A673 (cell line): ENCODE measurements at regions not wholly inside any gene's neighbourhood (a gene's known extent, or its start where the extent isn't known, plus 50 kb on each side); places are given as distances from the start of the nearest gene placed in this dataset.

Experiments
- BruUV-seq: library from RNA; stranded (reverse); fragments of 400-500 nt; replicated peaks from 2 replicates; lab custom pipeline; 2021; lab: Mats Ljungman, UMichigan
- CTCF ChIA-PET: fragments of 300-600 bp; sonication (Branson Sonifier 250); formaldehyde crosslinking; loops from one replicate; lab custom pipeline; 2022; ENCODE audit warnings: antibody characterized with exemption; lab: Charles Lee
- POLR2A ChIA-PET: fragments of 300-600 bp; sonication (Branson Sonifier 250); formaldehyde crosslinking; loops from one replicate; lab custom pipeline; 2022; ENCODE audit warnings: antibody characterized with exemption; ENCODE audit not compliant: low non-redundant PET; lab: Charles Lee
- DNase-seq: peaks from one replicate; pipeline ENCODE4 v3.0.0-alpha.2; 2015; ENCODE audit warnings: low spot score
- H3K27ac ChIP-seq: fragments of 200-600 bp; sonication (generic); 2 replicates; pipeline ENCODE4 v1.5.1; 2016; ENCODE audit warnings: mixed run types, low read depth, mild to moderate bottlenecking, mixed read lengths, antibody characterized with exemption, low read length; ENCODE audit not compliant: poor library complexity, severe bottlenecking
- H3K27me3 ChIP-seq: fragments of 200-600 bp; sonication (generic); replicated peaks from 2 replicates; pipeline ENCODE4 v1.6.1; 2017; ENCODE audit warnings: mixed run types, low read depth, mild to moderate bottlenecking, mixed read lengths, antibody characterized with exemption, low read length; ENCODE audit not compliant: insufficient read depth, poor library complexity
- H3K36me3 ChIP-seq: fragments of 200-600 bp; sonication (generic); 2 replicates; pipeline ENCODE4 v1.6.1; 2016; ENCODE audit warnings: mixed run types, mild to moderate bottlenecking, mixed read lengths, antibody characterized with exemption, low read length; ENCODE audit not compliant: insufficient read depth, poor library complexity, severe bottlenecking
- H3K4me1 ChIP-seq: fragments of 200-600 bp; sonication (generic); 2 replicates; pipeline ENCODE4 v1.6.1; 2017; ENCODE audit warnings: mixed run types, mild to moderate bottlenecking, mixed read lengths, antibody characterized with exemption, low read length; ENCODE audit not compliant: insufficient read depth, poor library complexity, severe bottlenecking
- H3K4me3 ChIP-seq: fragments of 200-600 bp; sonication (generic); 2 replicates; pipeline ENCODE4 v1.5.1; 2016; ENCODE audit warnings: low read depth, mixed run types, mild to moderate bottlenecking, mixed read lengths, low read length; ENCODE audit not compliant: poor library complexity, severe bottlenecking
- H3K9me3 ChIP-seq: fragments of 200-600 bp; sonication (generic); 2 replicates; pipeline ENCODE4 v1.6.1; 2016; ENCODE audit warnings: mixed run types, low read depth, mild to moderate bottlenecking, mixed read lengths, antibody characterized with exemption, low read length; ENCODE audit not compliant: poor library complexity, severe bottlenecking
- EZH2 ChIP-seq: fragments of 200-600 bp; sonication (generic); IDR thresholded peaks from 2 replicates; pipeline ENCODE4 v1.6.1; 2017; ENCODE audit warnings: borderline replicate concordance, low read depth, mild to moderate bottlenecking, mixed read lengths, antibody characterized with exemption, low read length; ENCODE audit not compliant: poor library complexity, severe bottlenecking
- intact Hi-C: fragments of 100-400 bp; cut with micrococcal nuclease; formaldehyde crosslinking; loops from one replicate; pipeline ENCODE4 v1.10.0; 2022; ENCODE audit not compliant: unreplicated experiment
- TF ChIP-seq, protein P1 (sequence below): fragments of 300-800, 200-600 bp; sonication (generic); conservative IDR thresholded peaks from 2 replicates; pipeline ENCODE4 v1.5.1; 2017; ENCODE audit warnings: low read depth, mild to moderate bottlenecking, antibody characterized with exemption, low read length, moderate library complexity, mixed read lengths

DNA sequence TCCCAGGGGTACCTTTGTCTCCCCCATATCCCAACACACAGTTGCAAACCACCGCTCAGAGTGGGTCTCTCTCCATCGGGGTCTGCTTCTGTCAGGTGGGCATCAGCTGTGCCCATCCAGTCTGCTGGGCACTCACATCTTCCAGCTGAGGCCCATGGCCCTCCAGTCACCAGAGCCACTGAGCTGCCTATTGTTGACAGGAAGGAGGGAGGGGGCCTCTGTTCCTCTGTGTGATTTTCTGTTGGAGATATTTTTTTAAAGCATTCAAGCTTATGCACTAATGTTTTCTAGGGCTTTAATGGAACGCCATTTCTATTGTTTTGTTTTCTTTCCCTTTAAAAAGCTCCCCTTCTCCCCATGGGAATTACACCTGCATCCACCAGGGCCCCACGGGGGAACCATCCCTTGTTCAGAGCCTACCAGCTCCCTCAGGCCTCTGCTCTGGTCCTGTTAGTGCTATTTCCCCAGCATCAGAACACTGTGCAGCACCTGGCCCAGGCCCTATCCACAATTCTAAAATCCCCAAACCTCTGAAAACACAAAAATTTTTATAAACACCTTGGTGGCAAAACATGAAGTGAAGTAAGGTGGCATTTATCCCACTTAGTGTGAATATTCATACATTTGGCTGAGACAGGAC, 326.2 kb downstream of the CD83 start:
- no peaks in the 10 kb centered on the region for H3K27me3 ChIP-seq
- POLR2A ChIA-PET, result no interaction called here
- H3K27ac ChIP-seq, result no peak overlapping the region
- H3K36me3 ChIP-seq, result no peaks in the 10 kb centered on the region
- no TSS peak for BruUV-seq
- H3K9me3 ChIP-seq, result peaks cover 4% of the 10 kb centered on the region
- H3K4me1 ChIP-seq, result peaks cover 22% of the 10 kb centered on the region
- no peak for TF ChIP-seq EZH2
- TF ChIP-seq, protein P1, sequence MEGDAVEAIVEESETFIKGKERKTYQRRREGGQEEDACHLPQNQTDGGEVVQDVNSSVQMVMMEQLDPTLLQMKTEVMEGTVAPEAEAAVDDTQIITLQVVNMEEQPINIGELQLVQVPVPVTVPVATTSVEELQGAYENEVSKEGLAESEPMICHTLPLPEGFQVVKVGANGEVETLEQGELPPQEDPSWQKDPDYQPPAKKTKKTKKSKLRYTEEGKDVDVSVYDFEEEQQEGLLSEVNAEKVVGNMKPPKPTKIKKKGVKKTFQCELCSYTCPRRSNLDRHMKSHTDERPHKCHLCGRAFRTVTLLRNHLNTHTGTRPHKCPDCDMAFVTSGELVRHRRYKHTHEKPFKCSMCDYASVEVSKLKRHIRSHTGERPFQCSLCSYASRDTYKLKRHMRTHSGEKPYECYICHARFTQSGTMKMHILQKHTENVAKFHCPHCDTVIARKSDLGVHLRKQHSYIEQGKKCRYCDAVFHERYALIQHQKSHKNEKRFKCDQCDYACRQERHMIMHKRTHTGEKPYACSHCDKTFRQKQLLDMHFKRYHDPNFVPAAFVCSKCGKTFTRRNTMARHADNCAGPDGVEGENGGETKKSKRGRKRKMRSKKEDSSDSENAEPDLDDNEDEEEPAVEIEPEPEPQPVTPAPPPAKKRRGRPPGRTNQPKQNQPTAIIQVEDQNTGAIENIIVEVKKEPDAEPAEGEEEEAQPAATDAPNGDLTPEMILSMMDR, result no peak
- intact Hi-C loops, result no loop called here
- DNase-seq, result no peak
- H3K4me3 ChIP-seq, result no peak overlapping the region
- CTCF ChIA-PET, result no interaction called here

DNA sequence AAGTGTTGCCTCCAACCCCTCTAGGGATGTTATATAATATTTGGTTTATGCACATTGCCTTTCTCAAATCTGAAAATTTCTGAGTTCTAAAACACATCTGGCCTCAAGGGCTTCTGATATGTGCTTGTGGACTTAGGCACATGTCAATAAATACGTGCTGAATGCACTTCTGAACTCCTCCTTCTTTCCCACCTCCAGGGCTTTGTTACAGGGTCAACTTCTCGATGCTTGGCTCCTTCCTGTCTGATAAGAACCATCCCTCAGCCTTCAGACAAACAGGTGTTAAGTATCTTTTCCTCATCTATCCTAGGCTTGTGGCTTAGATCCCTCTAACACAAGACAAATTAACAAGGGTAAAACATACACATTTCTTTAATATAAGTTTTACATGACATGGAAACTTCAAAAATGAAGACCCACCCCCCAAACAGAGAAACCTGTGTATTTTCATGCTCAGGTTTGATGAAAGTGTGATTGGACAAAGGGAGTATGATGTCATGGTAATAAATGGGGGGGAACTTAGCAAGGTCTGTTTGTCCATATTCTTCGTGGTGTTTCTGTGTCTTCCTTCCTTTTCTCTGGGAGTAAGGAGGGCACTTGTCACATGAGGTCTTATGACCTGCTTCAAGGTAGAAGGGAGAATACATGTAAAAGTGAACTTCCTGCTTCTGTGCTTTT, 326.9 kb downstream of the CD83 start:
- TF ChIP-seq, protein P1, result no peak
- TF ChIP-seq EZH2, result no peak
- Histone ChIP-seq H3K9me3 (peaks cover 4% of the 10 kb centered on the region), H3K4me3 (no peak overlapping the region), H3K27ac (no peak overlapping the region), H3K4me1 (peaks cover 25% of the 10 kb centered on the region), H3K36me3 (no peaks in the 10 kb centered on the region), H3K27me3 (no peaks in the 10 kb centered on the region)
- POLR2A ChIA-PET, result no interaction called here
- intact Hi-C loops, result no loop called here
- CTCF ChIA-PET, result no interaction called here
- no TSS peak for BruUV-seq
- no peak for DNase-seq

DNA sequence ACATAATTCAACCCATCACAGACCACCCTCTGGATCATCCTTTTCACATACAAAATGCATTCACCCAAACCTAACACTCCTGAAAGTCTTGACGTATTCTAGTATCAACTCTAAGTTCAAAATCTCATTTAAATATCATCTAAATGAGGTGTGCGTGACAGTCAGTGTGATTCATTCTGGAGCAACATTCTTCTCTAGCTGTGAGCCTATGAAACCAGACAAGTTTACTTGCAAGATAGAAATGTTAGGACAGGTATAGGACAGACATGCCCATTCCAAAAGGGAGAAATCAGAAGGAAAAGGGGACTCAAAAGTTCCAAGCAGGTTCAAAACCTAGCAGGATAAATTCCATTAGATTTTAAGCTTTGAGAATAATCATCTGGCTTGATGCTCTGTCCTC, 329.7 kb downstream of the CD83 start:
- CTCF ChIA-PET, result no interaction called here
- no peak for DNase-seq
- Histone ChIP-seq H3K36me3 (no peaks in the 10 kb centered on the region), H3K27ac (no peak overlapping the region), H3K9me3 (peaks cover 4% of the 10 kb centered on the region), H3K27me3 (no peaks in the 10 kb centered on the region), H3K4me3 (no peak overlapping the region), H3K4me1 (peaks cover 21% of the 10 kb centered on the region)
- TF ChIP-seq, protein P1, result no peak
- no TSS peak for BruUV-seq
- intact Hi-C loops, result no loop called here
- POLR2A ChIA-PET, result no interaction called here
